MG63 (cell line): ENCODE measurements at regions not wholly inside any gene's neighbourhood (a gene's known extent, or its start where the extent isn't known, plus 50 kb on each side); places are given as distances from the start of the nearest gene placed in this dataset.
"Not testable (repeated sequence)": the region's sequence is repeated elsewhere in the genome, so short reads cannot be mapped to it uniquely, and the experiment has no call there.

Experiments used
- DNase-seq: peaks from one replicate; pipeline ENCODE4 v3.0.0-alpha.2; 2020
- H3K27me3 ChIP-seq: fragments of 250-450 bp; sonication (Bioruptor Pico); 2 replicates; pipeline ENCODE4 v1.5.1; 2020; ENCODE audit warnings: mild to moderate bottlenecking, moderate library complexity
- H3K36me3 ChIP-seq: fragments of 250-450 bp; sonication (Bioruptor Pico); 2 replicates; pipeline ENCODE4 v1.5.1; 2020; ENCODE audit warnings: mild to moderate bottlenecking, moderate library complexity
- H3K4me3 ChIP-seq: fragments of 250-450 bp; sonication (Bioruptor Pico); 2 replicates; pipeline ENCODE4 v1.5.1; 2020; ENCODE audit warnings: mild to moderate bottlenecking, moderate library complexity
- H3K9me3 ChIP-seq: fragments of 250-450 bp; sonication (Bioruptor Pico); 2 replicates; pipeline ENCODE4 v1.5.1; 2020; ENCODE audit warnings: mild to moderate bottlenecking, moderate library complexity

DNA sequence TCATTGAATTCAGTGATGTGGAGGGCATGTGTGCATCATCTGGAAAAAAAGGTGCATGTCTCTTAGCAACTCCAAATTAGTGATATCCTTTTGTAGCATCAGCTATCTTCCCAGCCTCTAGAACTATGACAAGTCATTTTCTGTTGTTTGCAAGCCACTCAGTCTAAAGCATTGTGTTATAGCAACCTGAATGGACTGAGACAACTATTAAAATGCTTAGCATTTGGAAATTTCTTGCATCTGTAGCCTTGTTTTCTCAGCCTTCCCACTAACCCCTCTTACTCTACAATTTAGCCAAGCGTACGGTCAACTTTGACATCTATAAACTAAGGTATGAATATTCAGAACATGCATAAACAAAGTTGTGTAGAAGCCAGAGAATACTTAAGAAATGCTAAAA is 777.1 kb upstream of the CDH18 start:
- not testable (repeated sequence) for H3K36me3 ChIP-seq, H3K4me3 ChIP-seq, H3K27me3 ChIP-seq, H3K9me3 ChIP-seq, DNase-seq

DNA sequence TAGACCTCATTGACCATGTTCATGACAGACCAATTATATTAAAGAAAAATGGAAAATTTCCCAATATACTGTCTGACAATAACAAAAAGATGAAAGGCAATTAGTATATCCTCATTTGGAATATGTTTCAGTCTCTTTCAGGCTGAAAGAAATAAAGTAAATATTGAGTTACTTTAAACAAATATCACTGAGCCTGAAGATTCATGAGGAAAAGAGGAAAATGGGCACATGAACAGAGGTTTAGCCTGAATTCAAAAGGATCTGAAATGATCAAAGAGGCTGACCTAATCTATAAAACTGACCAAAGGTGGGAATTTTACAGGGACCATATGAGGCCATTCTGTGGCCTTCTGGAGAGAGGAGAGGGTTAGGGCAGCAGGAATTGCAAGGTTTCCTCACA is 771.5 kb upstream of the CDH18 start:
- not testable (repeated sequence) for DNase-seq, H3K9me3 ChIP-seq, H3K27me3 ChIP-seq, H3K4me3 ChIP-seq, H3K36me3 ChIP-seq

DNA sequence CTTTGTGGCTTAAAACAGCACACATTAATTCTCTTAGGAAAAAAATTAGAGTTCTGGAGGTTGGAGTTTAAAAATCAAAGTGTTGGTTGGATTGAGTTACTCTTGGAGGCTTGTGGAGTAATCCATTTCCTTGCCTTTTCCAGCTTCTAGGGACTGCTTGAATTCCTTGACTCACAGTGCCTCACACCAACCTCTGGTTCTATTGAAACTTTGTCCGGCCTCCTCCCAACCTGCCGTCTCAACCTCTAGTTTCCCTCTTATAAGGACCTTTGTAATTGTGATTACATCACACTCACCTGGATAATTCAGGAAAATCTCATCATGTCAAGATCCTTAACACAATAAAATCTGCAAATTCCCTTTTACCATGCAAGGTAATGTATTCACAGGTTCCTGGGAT is 764.2 kb upstream of the CDH18 start:
- H3K4me3 ChIP-seq, H3K9me3 ChIP-seq, DNase-seq, H3K36me3 ChIP-seq, H3K27me3 ChIP-seq: not testable (repeated sequence)

DNA sequence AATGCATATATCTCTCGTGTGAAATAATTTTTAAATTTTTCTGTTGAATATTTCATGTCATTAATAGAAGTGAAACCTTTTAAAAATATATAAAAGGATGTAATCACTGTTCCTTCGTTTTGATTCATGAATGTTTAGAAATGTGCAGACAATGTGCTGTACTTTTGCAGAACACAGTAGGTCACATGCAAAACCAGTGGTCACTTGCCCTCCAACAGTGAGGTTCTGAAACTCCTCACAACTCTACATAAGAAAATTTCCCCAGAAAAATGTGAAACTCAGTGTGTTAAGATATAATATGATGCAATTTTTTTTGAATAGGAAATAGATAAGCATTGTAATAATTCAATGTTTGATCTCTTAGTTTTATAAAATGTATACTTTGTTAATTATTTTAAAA is 747.7 kb upstream of the CDH18 start:
- not testable (repeated sequence) for H3K27me3 ChIP-seq, DNase-seq, H3K4me3 ChIP-seq, H3K9me3 ChIP-seq, H3K36me3 ChIP-seq

DNA sequence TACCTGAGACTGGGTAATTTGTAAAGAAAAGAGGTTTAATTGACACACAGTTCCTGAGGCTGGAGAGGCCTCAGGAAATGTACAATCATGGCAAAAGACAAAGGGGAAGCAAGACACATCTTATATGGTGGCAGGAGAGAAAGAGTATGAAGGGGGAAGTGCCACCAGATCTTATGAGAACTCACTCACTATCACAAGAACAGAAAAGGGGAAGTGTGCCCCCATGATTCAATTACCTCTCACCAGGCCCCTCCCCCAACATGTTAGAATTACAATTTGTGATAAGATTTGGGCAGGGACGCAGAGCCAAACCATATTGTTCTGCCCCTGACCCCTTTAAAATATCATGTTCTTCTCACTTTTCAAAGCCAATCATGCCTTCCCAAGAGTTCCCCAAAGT is 744.2 kb upstream of the CDH18 start:
- H3K36me3 ChIP-seq, DNase-seq: not testable (repeated sequence)

DNA sequence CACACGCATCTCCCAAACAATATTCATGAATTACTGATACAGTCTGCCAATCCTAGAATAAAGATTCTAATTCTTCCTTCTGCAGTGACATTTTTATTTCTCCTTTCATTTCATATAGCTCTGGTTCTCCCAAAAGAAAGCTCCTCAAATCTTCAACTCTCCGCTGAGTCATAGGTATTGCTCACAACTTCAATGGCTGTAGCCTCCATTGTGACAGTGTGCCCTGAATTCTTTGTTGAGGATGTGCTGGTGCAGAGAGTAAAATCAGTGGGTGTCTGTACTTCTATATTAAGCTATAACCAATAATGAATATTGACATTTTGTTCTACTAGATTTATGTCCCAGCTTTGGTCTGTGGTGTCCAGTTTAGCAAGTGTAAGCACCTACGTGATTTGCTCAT is 733.3 kb upstream of the CDH18 start:
- H3K4me3 ChIP-seq, H3K36me3 ChIP-seq, H3K9me3 ChIP-seq, H3K27me3 ChIP-seq, DNase-seq: not testable (repeated sequence)

More for the DNA sequence above, 744.2 kb upstream of the CDH18 start:
- H3K9me3 ChIP-seq, H3K4me3 ChIP-seq, H3K27me3 ChIP-seq: not testable (repeated sequence)

DNA sequence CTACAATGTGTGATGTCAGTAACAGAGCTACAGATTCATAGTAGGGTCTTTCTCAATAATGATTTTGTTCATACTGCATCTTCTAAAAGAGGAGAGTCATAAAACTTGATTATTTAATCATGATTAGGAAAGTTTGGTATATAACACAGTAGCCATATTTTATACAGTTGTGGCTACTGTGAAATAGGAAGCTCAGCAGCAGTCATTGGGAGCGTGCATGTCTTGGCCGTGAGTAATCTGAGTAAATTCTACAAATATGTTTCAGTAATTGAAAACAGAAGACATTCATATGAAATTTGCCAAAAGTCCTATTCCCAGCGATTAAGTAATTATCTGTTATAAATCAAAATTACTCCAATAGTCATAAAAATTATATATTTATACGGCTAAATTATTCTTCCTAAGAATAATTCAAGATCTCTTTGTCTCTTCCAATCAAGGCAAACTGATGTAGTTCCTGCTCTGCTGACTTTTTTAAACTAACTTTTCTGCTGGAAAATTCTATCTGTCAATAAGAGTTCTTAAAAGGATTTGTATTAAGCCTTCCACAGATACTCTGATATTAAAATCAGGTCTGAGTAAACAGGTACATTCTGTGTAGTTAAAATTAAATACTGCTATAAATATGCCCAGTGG is 723.6 kb upstream of the CDH18 start:
- not testable (repeated sequence) for H3K36me3 ChIP-seq, H3K9me3 ChIP-seq, DNase-seq, H3K27me3 ChIP-seq, H3K4me3 ChIP-seq

DNA sequence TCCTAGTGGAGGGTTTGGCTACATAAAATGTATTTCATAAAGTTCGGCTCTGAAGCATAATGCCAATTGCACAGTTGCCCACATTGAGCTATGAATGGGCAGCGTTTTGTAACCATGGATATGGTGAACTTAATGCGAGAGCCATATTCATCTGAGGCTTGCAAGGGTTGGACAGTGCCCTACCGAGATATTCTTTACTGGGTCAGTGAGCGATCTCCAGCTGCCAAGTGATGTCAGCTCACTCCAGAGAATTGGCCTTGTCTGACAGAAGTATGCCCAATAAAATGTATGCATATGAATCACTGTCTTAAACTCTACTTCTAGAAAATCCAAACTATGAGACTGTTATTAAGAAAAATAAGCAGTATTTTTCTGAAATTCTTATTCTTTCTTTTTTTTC is 719.6 kb upstream of the CDH18 start:
- not testable (repeated sequence) for H3K4me3 ChIP-seq, H3K27me3 ChIP-seq, H3K36me3 ChIP-seq, H3K9me3 ChIP-seq
- peak; percentile 78 for DNase-seq

DNA sequence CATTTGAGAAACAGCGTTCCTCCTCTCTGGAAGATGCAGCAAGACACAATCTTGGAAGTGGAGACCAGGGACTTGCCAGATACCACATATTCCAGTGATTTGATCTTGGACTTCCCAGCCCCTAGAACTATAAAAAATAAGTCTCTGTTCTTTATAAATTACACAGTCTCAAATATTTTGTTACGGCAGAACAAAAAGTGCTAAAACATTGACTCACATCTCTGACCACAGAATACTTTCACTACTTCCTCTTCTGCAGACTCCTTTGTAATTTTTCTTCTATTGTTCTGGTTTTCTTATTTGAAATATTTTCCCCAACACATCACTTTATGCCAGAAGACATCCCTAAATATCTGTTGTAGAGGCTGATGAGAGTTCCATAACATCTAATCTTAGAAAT is 706.1 kb upstream of the CDH18 start:
- Histone ChIP-seq H3K9me3 (no peaks in the 10 kb centered on the region), H3K36me3 (no peaks in the 10 kb centered on the region), H3K27me3 (no peaks in the 10 kb centered on the region), H3K4me3 (no peak overlapping the region)
- DNase-seq, result no peak

DNA sequence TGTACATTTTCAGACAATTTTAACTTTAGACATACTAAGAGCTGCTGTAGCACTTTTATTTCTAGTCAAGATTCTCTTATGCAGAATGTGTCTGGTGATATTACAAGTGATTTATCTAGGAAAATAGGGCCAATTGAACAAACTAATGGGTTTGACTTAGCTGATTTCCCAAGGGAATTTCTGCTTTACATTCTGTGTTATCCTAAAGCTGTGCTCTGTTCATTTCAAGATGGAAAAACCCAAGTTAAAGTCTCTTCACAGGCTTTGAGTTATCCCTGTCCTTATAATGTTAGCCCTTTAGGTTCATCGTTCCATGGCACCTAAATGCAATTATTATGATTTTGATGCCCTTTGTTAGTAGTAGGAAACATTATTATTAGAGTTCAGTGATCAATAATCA is 704.9 kb upstream of the CDH18 start:
- H3K4me3 ChIP-seq, result no peak overlapping the region
- no peaks in the 10 kb centered on the region for H3K9me3 ChIP-seq
- H3K36me3 ChIP-seq, result no peaks in the 10 kb centered on the region
- no peaks in the 10 kb centered on the region for H3K27me3 ChIP-seq
- DNase-seq, result no peak

DNA sequence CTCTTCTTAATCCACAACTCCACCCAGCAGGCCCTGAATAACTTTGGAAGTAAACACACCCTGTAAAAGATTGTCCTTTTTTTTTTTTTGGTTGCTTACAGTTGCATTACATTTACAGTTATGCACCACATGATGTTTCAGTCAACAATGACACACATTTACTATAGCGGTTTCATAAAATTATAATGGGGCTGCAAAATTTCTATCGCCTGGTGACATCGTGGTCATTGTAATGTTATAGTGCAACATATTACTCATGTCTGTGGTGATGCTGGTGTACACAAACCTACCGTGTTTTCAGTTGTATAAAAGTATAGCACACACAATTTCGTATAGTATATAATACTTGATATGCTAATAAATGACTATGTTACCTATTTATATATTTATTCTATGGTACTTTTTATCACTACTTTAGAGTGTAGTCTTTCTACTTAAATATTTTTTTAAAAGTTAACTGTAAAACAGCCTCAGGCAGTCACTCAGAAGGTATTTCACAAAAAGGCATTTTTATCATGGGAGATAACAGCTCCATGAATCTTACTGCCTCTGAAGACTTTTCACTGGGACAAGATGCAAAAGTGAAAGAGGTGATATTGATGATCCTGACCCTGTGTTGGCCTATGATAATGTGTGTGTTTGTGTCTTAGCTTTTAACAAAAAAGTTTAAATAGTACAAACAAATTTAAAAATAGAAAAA is 695.4 kb upstream of the CDH18 start:
- no peaks in the 10 kb centered on the region for H3K27me3 ChIP-seq
- H3K4me3 ChIP-seq, result no peak overlapping the region
- no peaks in the 10 kb centered on the region for H3K9me3 ChIP-seq
- no peaks in the 10 kb centered on the region for H3K36me3 ChIP-seq
- no peak for DNase-seq

DNA sequence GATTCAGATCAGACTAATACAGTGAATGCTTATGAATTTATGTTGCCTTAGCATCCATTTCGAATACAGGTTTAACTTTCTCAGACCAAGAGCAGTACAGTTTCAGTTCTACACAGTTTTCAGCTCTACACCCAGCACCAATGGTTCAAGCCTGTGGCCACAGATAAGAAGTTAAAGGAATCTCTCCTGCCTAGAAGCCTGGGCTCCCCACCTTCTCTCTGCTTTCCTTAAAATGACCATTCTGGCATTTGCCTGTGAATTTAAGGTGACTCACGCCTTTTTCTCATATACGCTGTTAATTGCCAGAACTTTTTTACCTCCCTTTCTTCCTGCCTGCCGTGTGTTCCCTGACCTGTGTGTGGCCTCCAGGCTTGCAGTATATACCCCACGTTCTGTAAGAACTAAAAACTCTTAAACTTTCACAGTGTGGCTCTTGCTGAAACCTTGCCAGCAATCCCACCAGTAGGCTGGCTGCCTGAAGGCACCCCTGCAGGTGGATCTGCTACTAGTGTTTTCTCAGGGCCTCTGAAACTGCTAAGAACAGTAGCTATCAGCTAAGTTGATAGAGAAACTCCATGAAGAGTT is 692.8 kb upstream of the CDH18 start:
- no peak for DNase-seq
- Histone ChIP-seq H3K9me3 (no peaks in the 10 kb centered on the region), H3K4me3 (no peak overlapping the region), H3K36me3 (no peaks in the 10 kb centered on the region), H3K27me3 (no peaks in the 10 kb centered on the region)

DNA sequence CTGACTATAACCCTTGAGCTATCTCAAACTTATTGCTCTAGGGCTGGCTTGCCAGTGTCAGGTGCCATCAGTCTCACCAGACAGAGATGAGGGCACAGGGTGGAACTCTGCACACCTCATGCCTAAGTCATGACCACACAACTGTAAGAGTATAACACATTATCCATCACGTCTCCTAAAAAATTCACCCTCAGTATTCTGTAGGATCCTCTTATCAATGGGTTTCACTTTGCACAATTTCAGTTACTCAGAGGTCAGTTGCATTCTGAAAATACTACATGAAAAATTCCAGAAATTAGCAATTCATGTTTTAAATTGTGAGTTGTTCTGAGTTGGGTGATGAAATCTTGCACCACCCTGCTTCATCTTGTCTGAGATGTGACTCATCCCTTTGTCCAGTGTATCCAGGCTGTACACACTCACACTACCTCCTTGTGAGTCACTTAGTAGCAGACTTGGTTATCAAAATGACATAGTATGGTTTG is 690.9 kb upstream of the CDH18 start:
- DNase-seq, result peak; percentile 77
- Histone ChIP-seq H3K27me3 (no peaks in the 10 kb centered on the region), H3K36me3 (no peaks in the 10 kb centered on the region), H3K9me3 (no peaks in the 10 kb centered on the region), H3K4me3 (no peak overlapping the region)

DNA sequence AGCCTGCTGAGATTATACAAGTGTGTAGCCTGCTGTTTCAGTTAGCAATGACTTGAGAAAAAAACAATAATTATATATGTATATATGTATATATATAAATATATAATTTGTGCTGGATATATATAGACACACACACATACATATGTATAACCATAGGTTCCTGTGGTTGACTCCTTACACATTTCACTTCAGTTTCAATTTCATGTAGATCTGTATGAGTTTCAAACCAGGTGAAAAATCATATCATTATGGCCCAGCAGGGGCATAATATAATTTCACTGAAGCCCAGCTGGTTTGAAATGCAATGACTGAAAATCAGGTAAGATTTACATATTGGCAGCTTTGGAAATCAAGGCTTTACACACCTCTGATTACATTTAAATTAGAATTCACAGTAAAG is 690.4 kb upstream of the CDH18 start:
- H3K27me3 ChIP-seq, result no peaks in the 10 kb centered on the region
- H3K4me3 ChIP-seq, result no peak overlapping the region
- no peaks in the 10 kb centered on the region for H3K36me3 ChIP-seq
- H3K9me3 ChIP-seq, result no peaks in the 10 kb centered on the region
- DNase-seq, result no peak

DNA sequence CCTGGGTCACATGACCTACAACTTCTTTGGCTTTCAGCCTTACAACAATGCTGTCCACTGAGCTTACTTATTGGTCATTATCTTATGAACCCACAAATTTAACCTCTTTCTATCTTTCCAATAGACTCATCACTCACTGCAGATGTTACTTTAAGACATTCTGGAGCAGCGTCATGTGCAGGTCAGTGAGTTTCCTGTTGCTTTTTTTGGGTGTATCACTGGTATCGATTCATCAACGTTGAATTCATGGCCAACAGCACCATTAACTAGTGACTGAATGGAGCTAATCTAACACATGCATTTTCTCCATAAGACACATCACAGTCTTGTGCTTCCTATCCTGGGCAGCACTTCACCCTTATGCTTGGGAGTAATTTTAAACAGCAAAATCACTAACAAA is 672.6 kb upstream of the CDH18 start:
- no peaks in the 10 kb centered on the region for H3K27me3 ChIP-seq
- H3K4me3 ChIP-seq, result no peak overlapping the region
- DNase-seq, result no peak
- H3K9me3 ChIP-seq, result no peaks in the 10 kb centered on the region
- H3K36me3 ChIP-seq, result no peaks in the 10 kb centered on the region

DNA sequence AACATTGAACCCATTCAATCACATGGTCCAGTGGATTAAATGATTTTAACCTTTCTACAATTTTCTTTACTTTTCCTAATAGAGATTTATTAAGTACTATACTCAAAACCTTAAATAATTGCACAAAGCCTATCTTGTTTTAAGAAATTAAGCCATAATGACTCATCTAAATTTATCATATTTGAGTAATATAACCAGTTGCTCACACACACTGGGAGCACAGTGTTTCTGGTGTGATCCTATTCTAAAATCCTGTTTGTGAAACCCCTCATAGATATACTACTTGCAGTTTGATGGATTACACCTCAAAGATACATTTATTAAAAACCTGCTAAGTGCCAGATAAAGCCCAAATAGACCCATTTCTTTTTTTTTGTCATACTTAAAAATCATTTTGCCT is 668.3 kb upstream of the CDH18 start:
- DNase-seq, result no peak
- no peaks in the 10 kb centered on the region for H3K36me3 ChIP-seq
- H3K4me3 ChIP-seq, result no peak overlapping the region
- H3K9me3 ChIP-seq, result no peaks in the 10 kb centered on the region
- no peaks in the 10 kb centered on the region for H3K27me3 ChIP-seq

DNA sequence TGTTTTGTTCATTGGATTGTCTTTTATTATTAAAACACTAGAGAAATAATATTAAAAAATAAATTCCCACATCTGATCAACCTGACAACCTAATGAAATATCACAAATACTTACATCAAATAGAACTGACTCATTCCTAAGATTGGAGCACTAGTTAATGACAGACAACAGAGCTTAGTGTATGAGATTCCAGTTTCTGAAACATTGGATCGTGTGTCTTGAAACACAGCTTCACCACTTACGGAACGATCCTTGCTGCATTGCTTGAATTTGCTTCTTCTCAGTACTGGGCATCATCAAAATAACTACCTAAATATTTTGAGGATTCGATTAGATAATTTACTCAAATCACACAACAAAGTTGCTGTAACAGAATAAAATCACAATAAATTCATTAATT is 667.2 kb upstream of the CDH18 start:
- Histone ChIP-seq H3K9me3 (peaks cover 6% of the 10 kb centered on the region; the same call in 1 of the 2 replicates), H3K36me3 (no peaks in the 10 kb centered on the region), H3K4me3 (no peak overlapping the region), H3K27me3 (no peaks in the 10 kb centered on the region)
- no peak for DNase-seq

DNA sequence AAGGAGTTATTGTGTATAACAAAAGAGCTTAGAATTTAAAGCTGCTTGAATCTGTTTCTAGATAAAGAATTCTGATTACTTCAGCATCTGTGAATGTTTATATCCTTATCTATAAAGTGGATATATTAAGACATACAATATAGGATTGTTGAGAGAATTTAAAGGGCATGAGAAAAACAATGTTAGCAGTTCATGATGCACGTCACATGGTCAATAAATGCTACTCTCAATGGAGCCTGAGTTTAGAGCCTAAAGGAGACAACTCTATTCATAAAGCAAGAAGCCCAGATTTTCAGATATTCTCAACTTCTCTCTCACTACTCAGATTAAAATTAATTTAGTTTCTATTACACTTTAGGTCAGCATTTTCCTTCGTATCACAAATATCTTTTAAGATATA is 666.7 kb upstream of the CDH18 start:
- peaks cover 6% of the 10 kb centered on the region; the same call in 1 of the 2 replicates for H3K9me3 ChIP-seq
- no peak for DNase-seq
- no peaks in the 10 kb centered on the region for H3K36me3 ChIP-seq

More for the DNA sequence above, 666.7 kb upstream of the CDH18 start:
- Histone ChIP-seq H3K4me3 (no peak overlapping the region), H3K27me3 (no peaks in the 10 kb centered on the region)
